IMR-90 (cell line): ENCODE measurements at regions not wholly inside any gene's neighbourhood (a gene's known extent, or its start where the extent isn't known, plus 50 kb on each side); places are given as distances from the start of the nearest gene placed in this dataset.

Experiments used
- ATAC-seq: fragments of 200-7000 bp; cut with Tn5 transposase; 2 replicates; pipeline ENCODE4 v1.9.1; 2020; ENCODE audit warnings: low read depth, mild to moderate bottlenecking, moderate library complexity
- BruUV-seq: library from RNA; stranded (reverse); fragments of 400-500 nt; replicated peaks from 2 replicates; lab custom pipeline; 2021; lab: Mats Ljungman, UMichigan
- CTCF ChIA-PET: fragments of 300-600 bp; formaldehyde crosslinking; extraction: SDS; loops from one replicate; lab custom pipeline; 2021; ENCODE audit warnings: antibody characterized with exemption; lab: Yijun Ruan, JAX
- POLR2A ChIA-PET: fragments of 300-600 bp; sonication (Branson Sonifier 250); formaldehyde crosslinking; loops from one replicate; lab custom pipeline; 2022; ENCODE audit warnings: antibody characterized with exemption; ENCODE audit not compliant: unreplicated experiment; lab: Charles Lee
- DNase-seq: peaks from one replicate; pipeline ENCODE4 v3.0.0; 2013
- H2AFZ ChIP-seq: replicated peaks from 2 replicates; pipeline ENCODE3; 2013; ENCODE audit warnings: low read length, mild to moderate bottlenecking; ENCODE audit not compliant: poor library complexity
- H2AK5ac ChIP-seq: 2 replicates; pipeline ENCODE4 v1.6.1; 2013; ENCODE audit warnings: low read depth, low read length, inconsistent platforms
- H2AK9ac ChIP-seq: replicated peaks from 2 replicates; pipeline ENCODE3; 2013; ENCODE audit warnings: mild to moderate bottlenecking, low read depth, low read length, moderate library complexity; ENCODE audit not compliant: poor library complexity
- H2BK120ac ChIP-seq: 2 replicates; pipeline ENCODE4 v1.6.1; 2013; ENCODE audit warnings: low read depth, low read length, inconsistent platforms
- H2BK15ac ChIP-seq: 3 replicates; pipeline ENCODE4 v1.6.1; 2013; ENCODE audit warnings: low read depth, low read length, inconsistent platforms
- H2BK20ac ChIP-seq: 2 replicates; pipeline ENCODE4 v1.6.1; 2013; ENCODE audit warnings: low read depth, mild to moderate bottlenecking, inconsistent platforms, low read length, moderate library complexity
- H2BK5ac ChIP-seq: 2 replicates; pipeline ENCODE4 v1.6.1; 2013; ENCODE audit warnings: mild to moderate bottlenecking, low read depth, low read length, inconsistent platforms; ENCODE audit not compliant: poor library complexity, severe bottlenecking
- H3K14ac ChIP-seq: replicated peaks from 2 replicates; pipeline ENCODE4 v1.6.1; 2013; ENCODE audit warnings: low read depth, low read length, inconsistent platforms
- H3K18ac ChIP-seq: 2 replicates; pipeline ENCODE4 v1.6.1; 2013; ENCODE audit warnings: low read depth, low read length, control low read depth
- H3K23ac ChIP-seq: 2 replicates; pipeline ENCODE4 v1.6.1; 2013; ENCODE audit warnings: low read depth, low read length, inconsistent platforms
- H3K27ac ChIP-seq: 2 replicates; pipeline ENCODE4 v1.5.1; 2013; ENCODE audit warnings: mild to moderate bottlenecking, control low read depth, low read length; ENCODE audit not compliant: insufficient read depth
- H3K27me3 ChIP-seq: 2 replicates; pipeline ENCODE4 v1.6.1; 2013; ENCODE audit warnings: low read length; ENCODE audit not compliant: control insufficient read depth, insufficient read depth
- H3K36me3 ChIP-seq: 2 replicates; pipeline ENCODE4 v1.6.1; 2013; ENCODE audit warnings: low read length, mixed read lengths; ENCODE audit not compliant: control insufficient read depth, insufficient read depth
- H3K4ac ChIP-seq: 2 replicates; pipeline ENCODE4 v1.6.1; 2013; ENCODE audit warnings: low read depth, low read length, inconsistent platforms
- H3K4me1 ChIP-seq: 2 replicates; pipeline ENCODE4 v1.6.1; 2013; ENCODE audit warnings: low read length, mixed read lengths; ENCODE audit not compliant: control insufficient read depth, insufficient read depth
- H3K4me2 ChIP-seq: 2 replicates; pipeline ENCODE4 v1.6.1; 2013; ENCODE audit warnings: low read depth, mild to moderate bottlenecking, control low read depth, low read length, moderate library complexity
- H3K4me3 ChIP-seq: 2 replicates; pipeline ENCODE4 v1.5.1; 2013; ENCODE audit warnings: low read depth, mild to moderate bottlenecking, control low read depth, low read length, moderate library complexity; ENCODE audit not compliant: insufficient read depth
- H3K56ac ChIP-seq: 2 replicates; pipeline ENCODE4 v1.6.1; 2013; ENCODE audit warnings: low read length, inconsistent platforms; ENCODE audit not compliant: insufficient read depth; ENCODE audit errors: extremely low read depth
- H3K79me1 ChIP-seq, 2 experiments: 2 replicates each; pipeline ENCODE4 v1.6.1; 2013; ENCODE audit warnings: low read length in 2 of 2, inconsistent platforms in 1 of 2, low read depth in 1 of 2
- H3K9ac ChIP-seq: 2 replicates; pipeline ENCODE4 v1.6.1; 2013; ENCODE audit warnings: low read depth, low read length, control low read depth
- H3K9me1 ChIP-seq: 2 replicates; pipeline ENCODE4 v1.6.1; 2013; ENCODE audit warnings: low read length, inconsistent platforms; ENCODE audit not compliant: insufficient read depth
- H3K9me3 ChIP-seq: 2 replicates; pipeline ENCODE4 v1.6.1; 2013; ENCODE audit warnings: low read length; ENCODE audit not compliant: control insufficient read depth, insufficient read depth
- H4K20me1 ChIP-seq: 2 replicates; pipeline ENCODE4 v1.6.1; 2013; ENCODE audit warnings: low read length, inconsistent platforms; ENCODE audit not compliant: insufficient read depth
- H4K5ac ChIP-seq: 2 replicates; pipeline ENCODE4 v1.6.1; 2013; ENCODE audit warnings: mild to moderate bottlenecking, low read depth, low read length, control low read depth
- H4K8ac ChIP-seq, 2 experiments: 2 replicates each; pipeline ENCODE4 v1.6.1; 2013; ENCODE audit warnings: low read depth in 2 of 2, low read length in 2 of 2, control low read depth in 1 of 2, inconsistent platforms in 1 of 2
- H4K91ac ChIP-seq: 2 replicates; pipeline ENCODE4 v1.6.1; 2013; ENCODE audit warnings: low read depth, low read length, inconsistent platforms; ENCODE audit not compliant: insufficient read depth
- CEBPB ChIP-seq: IDR thresholded peaks from 2 replicates; pipeline ENCODE4 v1.6.1; 2012; ENCODE audit warnings: low read depth, low read length, improper control_type of control experiment
- CHD1 ChIP-seq: IDR thresholded peaks from 2 replicates; pipeline ENCODE4 v1.6.1; 2012; ENCODE audit warnings: low read depth, low read length, improper control_type of control experiment
- FOS ChIP-seq: fragments of 150-350 bp; IDR thresholded peaks from 2 replicates; pipeline ENCODE4 v1.6.1; 2016; ENCODE audit warnings: low read depth, low read length
- MAFK ChIP-seq: IDR thresholded peaks from 2 replicates; pipeline ENCODE4 v1.6.1; 2012; ENCODE audit warnings: low read depth, low read length, improper control_type of control experiment
- MAZ ChIP-seq: IDR thresholded peaks from 2 replicates; pipeline ENCODE4 v1.6.1; 2012; ENCODE audit warnings: low read depth, mild to moderate bottlenecking, low read length, improper control_type of control experiment, moderate library complexity, borderline replicate concordance
- POLR2A ChIP-seq: IDR thresholded peaks from 2 replicates; pipeline ENCODE4 v1.6.1; 2012; ENCODE audit warnings: mild to moderate bottlenecking, low read depth, low read length
- RAD21 ChIP-seq: IDR thresholded peaks from 2 replicates; pipeline ENCODE4 v1.6.1; 2012; ENCODE audit warnings: low read length, improper control_type of control experiment
- RCOR1 ChIP-seq: IDR thresholded peaks from 2 replicates; pipeline ENCODE4 v1.6.1; 2012; ENCODE audit warnings: mild to moderate bottlenecking, low read length, improper control_type of control experiment; ENCODE audit not compliant: insufficient replicate concordance
- RFX5 ChIP-seq: IDR thresholded peaks from 2 replicates; pipeline ENCODE4 v1.8.0; 2012; ENCODE audit warnings: low read depth, mild to moderate bottlenecking, low read length, moderate library complexity
- SMC3 ChIP-seq: fragments of 150-350 bp; IDR thresholded peaks from 2 replicates; pipeline ENCODE4 v1.6.1; 2016; ENCODE audit warnings: low read depth, mild to moderate bottlenecking, antibody characterized with exemption, low read length, moderate library complexity
- WGBS, 2 experiments: methylation state at CpG; one replicate each; pipeline versions ENCODE4 v1.1.5 to v1.1.7; 2013; ENCODE audit warnings: missing lambda C conversion rate in 2 of 2; ENCODE audit not compliant: insufficient read length in 1 of 2; ENCODE audit errors: extremely low coverage in 2 of 2; 5-methylcytosine and 5-hydroxymethylcytosine counted together
- dilution Hi-C: fragments of 300-500 bp; cut with HindIII; formaldehyde crosslinking; loops from one replicate; pipeline ENCODE4 v1.14.3; 2018; ENCODE audit warnings: low sequenced_read_pairs; ENCODE audit not compliant: unreplicated experiment
- in situ Hi-C: fragments of 300-500 bp; cut with MboI; formaldehyde crosslinking; loops from 3 replicates; pipeline ENCODE4 v1.14.3; 2019; ENCODE audit warnings: low sequenced_read_pairs, inconsistent platforms, mixed read lengths
- intact Hi-C: fragments of 100-400 bp; cut with micrococcal nuclease; formaldehyde crosslinking; loops from 2 replicates; pipeline ENCODE4 v1.10.0; 2022
- TF ChIP-seq, protein P1 (sequence below): fragments of 150-350 bp; IDR thresholded peaks from 2 replicates; pipeline ENCODE4 v1.6.1; 2016; ENCODE audit warnings: low read depth, mild to moderate bottlenecking, low read length, moderate library complexity, borderline replicate concordance
- TF ChIP-seq, protein P2 (sequence below): conservative IDR thresholded peaks from 2 replicates; pipeline ENCODE4 v1.5.1; 2012; ENCODE audit warnings: mild to moderate bottlenecking, low read depth, low read length, improper control_type of control experiment
- TF ChIP-seq, protein P3 (sequence below): fragments of 150-350 bp; IDR thresholded peaks from 2 replicates; pipeline ENCODE4 v1.6.1; 2017; ENCODE audit warnings: mild to moderate bottlenecking, antibody characterized with exemption, low read length, low read depth

DNA sequence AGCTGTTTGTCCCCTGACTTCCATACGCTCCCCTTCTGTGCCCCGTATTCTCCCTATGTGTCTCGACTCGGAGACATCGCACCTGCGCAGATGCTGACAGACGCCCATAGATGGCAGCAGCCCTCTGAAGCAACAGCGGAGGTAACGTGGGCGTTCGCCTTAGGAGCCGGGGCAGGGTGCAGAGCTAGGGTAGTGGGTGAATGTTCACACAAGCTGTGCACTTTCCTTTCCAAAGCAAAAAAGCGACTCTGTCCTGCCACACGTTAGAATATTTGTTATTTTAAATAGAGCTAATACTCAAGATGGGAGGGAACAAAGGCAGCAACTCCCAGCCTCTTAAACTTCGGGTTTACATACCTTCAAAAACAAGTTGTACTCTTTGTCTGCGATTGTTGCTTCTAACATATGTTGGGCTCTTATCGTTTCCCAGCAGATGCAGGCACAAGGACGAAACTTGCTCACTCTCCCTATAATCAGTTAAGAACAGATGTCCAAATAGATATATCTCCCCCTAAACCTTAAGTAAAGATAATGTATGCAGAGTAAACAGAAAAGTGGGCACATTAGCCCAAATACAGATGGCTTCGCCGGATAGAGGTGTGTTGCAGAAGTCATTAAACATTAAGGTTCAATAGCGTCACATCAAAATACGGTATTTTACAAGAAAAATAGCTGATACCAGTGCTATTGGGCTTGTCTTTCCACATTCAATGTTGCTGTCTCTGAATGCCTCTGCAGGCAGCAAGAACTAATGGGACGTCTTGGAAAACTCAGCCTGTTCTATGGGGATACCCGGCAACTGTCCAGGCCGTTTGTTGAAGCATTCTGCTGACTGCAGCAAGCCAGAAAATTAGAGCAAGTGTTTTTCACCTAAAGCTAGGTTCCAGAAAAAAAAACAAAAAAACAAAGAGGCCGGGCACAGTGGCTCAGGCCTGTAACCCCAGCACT lies 340.3 kb upstream of the PRKCQ start (continued):
- TF ChIP-seq, protein P1, sequence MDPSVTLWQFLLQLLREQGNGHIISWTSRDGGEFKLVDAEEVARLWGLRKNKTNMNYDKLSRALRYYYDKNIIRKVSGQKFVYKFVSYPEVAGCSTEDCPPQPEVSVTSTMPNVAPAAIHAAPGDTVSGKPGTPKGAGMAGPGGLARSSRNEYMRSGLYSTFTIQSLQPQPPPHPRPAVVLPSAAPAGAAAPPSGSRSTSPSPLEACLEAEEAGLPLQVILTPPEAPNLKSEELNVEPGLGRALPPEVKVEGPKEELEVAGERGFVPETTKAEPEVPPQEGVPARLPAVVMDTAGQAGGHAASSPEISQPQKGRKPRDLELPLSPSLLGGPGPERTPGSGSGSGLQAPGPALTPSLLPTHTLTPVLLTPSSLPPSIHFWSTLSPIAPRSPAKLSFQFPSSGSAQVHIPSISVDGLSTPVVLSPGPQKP = no peak
- no peak for TF ChIP-seq POLR2A

DNA sequence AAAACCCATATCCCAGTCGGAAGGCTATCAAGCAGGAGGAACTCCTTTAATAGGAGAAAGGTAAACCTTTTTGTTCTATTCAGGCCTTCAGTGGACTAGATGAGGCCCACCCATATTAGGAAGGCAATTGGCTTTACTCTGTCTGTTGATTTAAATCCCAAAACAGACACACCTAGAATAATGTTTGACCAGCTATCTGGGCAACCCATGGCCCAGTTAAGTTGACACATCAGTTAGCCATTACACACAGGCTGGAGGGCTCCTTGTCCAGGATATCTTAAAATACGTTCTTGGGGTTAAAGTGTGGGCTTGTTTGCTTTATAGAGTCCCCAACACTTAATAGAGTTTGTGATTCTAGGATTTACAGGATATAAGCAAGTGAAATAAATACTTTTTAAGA lies 339.0 kb upstream of the PRKCQ start:
- DNase-seq = no peak
- Histone ChIP-seq H3K9me3 (no peaks in the 10 kb centered on the region), H3K4ac (no peak overlapping the region), H4K8ac (no peak overlapping the region), H3K27ac (no peak overlapping the region), H3K4me1 (no peaks in the 10 kb centered on the region), H2BK20ac (no peak overlapping the region), H3K9ac (no peak overlapping the region), H3K4me3 (no peak overlapping the region), H3K14ac (no peak overlapping the region), H2BK120ac (no peak overlapping the region), H3K79me1 (no peaks in the 10 kb centered on the region), H2BK15ac (no peak overlapping the region), H3K4me2 (no peak overlapping the region), H3K18ac (no peak overlapping the region), H4K20me1 (no peaks in the 10 kb centered on the region), H4K5ac (no peak overlapping the region), H3K36me3 (no peaks in the 10 kb centered on the region), H2AFZ (no peak overlapping the region), H2BK5ac (no peak overlapping the region), H3K27me3 (peaks cover 4% of the 10 kb centered on the region; the same call in 1 of the 2 replicates), H3K9me1 (no peaks in the 10 kb centered on the region), H4K91ac (no peak overlapping the region), H2AK5ac (no peak overlapping the region), H2AK9ac (no peak overlapping the region), H3K56ac (no peak overlapping the region), H3K23ac (no peak overlapping the region)
- POLR2A ChIA-PET = no interaction called here
- TF ChIP-seq CEBPB (no peak), POLR2A (no peak), RAD21 (no peak), CHD1 (no peak), MAFK (no peak), RFX5 (no peak), FOS (no peak), SMC3 (no peak), RCOR1 (no peak), MAZ (no peak)
- TF ChIP-seq, protein P2, sequence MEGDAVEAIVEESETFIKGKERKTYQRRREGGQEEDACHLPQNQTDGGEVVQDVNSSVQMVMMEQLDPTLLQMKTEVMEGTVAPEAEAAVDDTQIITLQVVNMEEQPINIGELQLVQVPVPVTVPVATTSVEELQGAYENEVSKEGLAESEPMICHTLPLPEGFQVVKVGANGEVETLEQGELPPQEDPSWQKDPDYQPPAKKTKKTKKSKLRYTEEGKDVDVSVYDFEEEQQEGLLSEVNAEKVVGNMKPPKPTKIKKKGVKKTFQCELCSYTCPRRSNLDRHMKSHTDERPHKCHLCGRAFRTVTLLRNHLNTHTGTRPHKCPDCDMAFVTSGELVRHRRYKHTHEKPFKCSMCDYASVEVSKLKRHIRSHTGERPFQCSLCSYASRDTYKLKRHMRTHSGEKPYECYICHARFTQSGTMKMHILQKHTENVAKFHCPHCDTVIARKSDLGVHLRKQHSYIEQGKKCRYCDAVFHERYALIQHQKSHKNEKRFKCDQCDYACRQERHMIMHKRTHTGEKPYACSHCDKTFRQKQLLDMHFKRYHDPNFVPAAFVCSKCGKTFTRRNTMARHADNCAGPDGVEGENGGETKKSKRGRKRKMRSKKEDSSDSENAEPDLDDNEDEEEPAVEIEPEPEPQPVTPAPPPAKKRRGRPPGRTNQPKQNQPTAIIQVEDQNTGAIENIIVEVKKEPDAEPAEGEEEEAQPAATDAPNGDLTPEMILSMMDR = no peak
- TF ChIP-seq, protein P3, sequence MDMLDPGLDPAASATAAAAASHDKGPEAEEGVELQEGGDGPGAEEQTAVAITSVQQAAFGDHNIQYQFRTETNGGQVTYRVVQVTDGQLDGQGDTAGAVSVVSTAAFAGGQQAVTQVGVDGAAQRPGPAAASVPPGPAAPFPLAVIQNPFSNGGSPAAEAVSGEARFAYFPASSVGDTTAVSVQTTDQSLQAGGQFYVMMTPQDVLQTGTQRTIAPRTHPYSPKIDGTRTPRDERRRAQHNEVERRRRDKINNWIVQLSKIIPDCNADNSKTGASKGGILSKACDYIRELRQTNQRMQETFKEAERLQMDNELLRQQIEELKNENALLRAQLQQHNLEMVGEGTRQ = no peak
- WGBS, 2 experiments = 40% methylated on average over 1 of the region's 2 CpGs; no CpG with 5 or more reads in 1 of the 2 experiments
- CTCF ChIA-PET = no interaction called here
- intact Hi-C loops = no loop called here
- BruUV-seq = no TSS peak
- in situ Hi-C loops = no loop called here
- dilution Hi-C loops = no loop called here
- no peak for ATAC-seq
